Panc1 (cell line): ENCODE measurements at regions not wholly inside any gene's neighbourhood (a gene's known extent, or its start where the extent isn't known, plus 50 kb on each side); places are given as distances from the start of the nearest gene placed in this dataset.

ENCODE experiments used
- POLR2AphosphoS5 ChIP-seq: IDR thresholded peaks from 2 replicates; pipeline ENCODE4 v1.6.1; 2012; ENCODE audit warnings: mild to moderate bottlenecking, low read depth, low read length, moderate library complexity
- SIN3A ChIP-seq: IDR thresholded peaks from 2 replicates; pipeline ENCODE4 v1.6.1; 2012; ENCODE audit warnings: low read depth, mild to moderate bottlenecking, low read length, moderate library complexity, borderline replicate concordance; ENCODE audit not compliant: insufficient read depth
- TCF7L2 ChIP-seq: IDR thresholded peaks from 2 replicates; pipeline ENCODE4 v1.6.1; 2011; ENCODE audit warnings: mild to moderate bottlenecking, low read depth, low read length, inconsistent platforms
- TF ChIP-seq, protein P1 (sequence below): fragments of 450-650 bp; IDR thresholded peaks from 2 replicates; pipeline ENCODE4 v1.5.1; 2017; ENCODE audit warnings: mild to moderate bottlenecking
- TF ChIP-seq, protein P2 (sequence below), 2 experiments: IDR thresholded peaks; 2 replicates each; pipeline ENCODE4 v1.6.1; 2011 to 2012; ENCODE audit warnings: low read depth in 2 of 2, control low read depth in 1 of 2, low read length in 1 of 2, mild to moderate bottlenecking in 1 of 2, moderate library complexity in 1 of 2; ENCODE audit not compliant: insufficient read depth in 1 of 2

DNA sequence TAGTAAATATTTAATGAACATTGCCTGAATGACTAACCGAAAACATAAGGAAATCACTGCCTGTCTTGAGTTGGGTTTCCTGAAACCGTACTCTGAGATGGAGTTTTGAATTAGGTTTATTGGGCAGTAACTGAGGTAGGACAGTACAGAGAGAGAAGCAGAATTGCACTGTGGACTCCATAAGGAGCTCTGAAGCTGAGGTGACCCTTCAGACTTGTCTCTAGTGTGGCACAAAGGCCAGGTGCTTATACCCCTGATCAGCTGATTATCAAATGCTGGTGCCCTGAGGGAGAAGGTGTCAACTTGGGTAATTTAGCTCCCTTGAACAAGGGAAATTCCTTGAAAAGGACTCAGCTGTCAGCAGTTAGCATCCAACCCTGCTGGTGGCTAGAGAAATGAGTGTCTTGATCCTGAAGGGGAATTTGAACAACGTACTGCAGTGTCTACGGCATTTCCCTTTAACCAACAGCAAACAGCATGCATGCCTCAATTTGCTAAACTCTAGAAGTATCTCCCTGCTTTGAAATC, 135.0 kb upstream of the SMARCA2 start:
- TF ChIP-seq, protein P1, sequence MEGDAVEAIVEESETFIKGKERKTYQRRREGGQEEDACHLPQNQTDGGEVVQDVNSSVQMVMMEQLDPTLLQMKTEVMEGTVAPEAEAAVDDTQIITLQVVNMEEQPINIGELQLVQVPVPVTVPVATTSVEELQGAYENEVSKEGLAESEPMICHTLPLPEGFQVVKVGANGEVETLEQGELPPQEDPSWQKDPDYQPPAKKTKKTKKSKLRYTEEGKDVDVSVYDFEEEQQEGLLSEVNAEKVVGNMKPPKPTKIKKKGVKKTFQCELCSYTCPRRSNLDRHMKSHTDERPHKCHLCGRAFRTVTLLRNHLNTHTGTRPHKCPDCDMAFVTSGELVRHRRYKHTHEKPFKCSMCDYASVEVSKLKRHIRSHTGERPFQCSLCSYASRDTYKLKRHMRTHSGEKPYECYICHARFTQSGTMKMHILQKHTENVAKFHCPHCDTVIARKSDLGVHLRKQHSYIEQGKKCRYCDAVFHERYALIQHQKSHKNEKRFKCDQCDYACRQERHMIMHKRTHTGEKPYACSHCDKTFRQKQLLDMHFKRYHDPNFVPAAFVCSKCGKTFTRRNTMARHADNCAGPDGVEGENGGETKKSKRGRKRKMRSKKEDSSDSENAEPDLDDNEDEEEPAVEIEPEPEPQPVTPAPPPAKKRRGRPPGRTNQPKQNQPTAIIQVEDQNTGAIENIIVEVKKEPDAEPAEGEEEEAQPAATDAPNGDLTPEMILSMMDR = no peak
- TF ChIP-seq, protein P2, sequence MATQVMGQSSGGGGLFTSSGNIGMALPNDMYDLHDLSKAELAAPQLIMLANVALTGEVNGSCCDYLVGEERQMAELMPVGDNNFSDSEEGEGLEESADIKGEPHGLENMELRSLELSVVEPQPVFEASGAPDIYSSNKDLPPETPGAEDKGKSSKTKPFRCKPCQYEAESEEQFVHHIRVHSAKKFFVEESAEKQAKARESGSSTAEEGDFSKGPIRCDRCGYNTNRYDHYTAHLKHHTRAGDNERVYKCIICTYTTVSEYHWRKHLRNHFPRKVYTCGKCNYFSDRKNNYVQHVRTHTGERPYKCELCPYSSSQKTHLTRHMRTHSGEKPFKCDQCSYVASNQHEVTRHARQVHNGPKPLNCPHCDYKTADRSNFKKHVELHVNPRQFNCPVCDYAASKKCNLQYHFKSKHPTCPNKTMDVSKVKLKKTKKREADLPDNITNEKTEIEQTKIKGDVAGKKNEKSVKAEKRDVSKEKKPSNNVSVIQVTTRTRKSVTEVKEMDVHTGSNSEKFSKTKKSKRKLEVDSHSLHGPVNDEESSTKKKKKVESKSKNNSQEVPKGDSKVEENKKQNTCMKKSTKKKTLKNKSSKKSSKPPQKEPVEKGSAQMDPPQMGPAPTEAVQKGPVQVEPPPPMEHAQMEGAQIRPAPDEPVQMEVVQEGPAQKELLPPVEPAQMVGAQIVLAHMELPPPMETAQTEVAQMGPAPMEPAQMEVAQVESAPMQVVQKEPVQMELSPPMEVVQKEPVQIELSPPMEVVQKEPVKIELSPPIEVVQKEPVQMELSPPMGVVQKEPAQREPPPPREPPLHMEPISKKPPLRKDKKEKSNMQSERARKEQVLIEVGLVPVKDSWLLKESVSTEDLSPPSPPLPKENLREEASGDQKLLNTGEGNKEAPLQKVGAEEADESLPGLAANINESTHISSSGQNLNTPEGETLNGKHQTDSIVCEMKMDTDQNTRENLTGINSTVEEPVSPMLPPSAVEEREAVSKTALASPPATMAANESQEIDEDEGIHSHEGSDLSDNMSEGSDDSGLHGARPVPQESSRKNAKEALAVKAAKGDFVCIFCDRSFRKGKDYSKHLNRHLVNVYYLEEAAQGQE (IDR thresholded peaks at IDR 0.05; ENCODE audit: insufficient read depth in 1 of 2, low read depth in 2 of 2, low read length in 1 of 2) = no peak
- no peak for TF ChIP-seq POLR2AphosphoS5
- TF ChIP-seq SIN3A = no peak
- no peak for TF ChIP-seq TCF7L2
